GM23338 (cell line): ENCODE measurements at regions not wholly inside any gene's neighbourhood (a gene's known extent, or its start where the extent isn't known, plus 50 kb on each side); places are given as distances from the start of the nearest gene placed in this dataset.
A peak's percentile ranks its signal among the peaks of the same experiment; 100 is the strongest.

Experiments used
- ATAC-seq: fragments of 200-7000 bp; cut with Tn5 transposase; 3 replicates; pipeline ENCODE4 v1.9.1; 2020
- DNase-seq: peaks from one replicate; pipeline ENCODE4 v3.0.0-alpha.2; 2015; ENCODE audit warnings: low spot score
- H2AFZ ChIP-seq: fragments of 200-600 bp; sonication (generic); 2 replicates; pipeline ENCODE4 v1.8.0; 2016; ENCODE audit warnings: antibody characterized with exemption, mild to moderate bottlenecking, moderate library complexity
- H3F3A ChIP-seq: fragments of 200-600 bp; sonication (generic); replicated peaks from 2 replicates; pipeline ENCODE4 v1.8.0; 2017; ENCODE audit warnings: antibody characterized with exemption, mixed run types, low read depth
- H3K27ac ChIP-seq: fragments of 200-600 bp; sonication (generic); 2 replicates; pipeline ENCODE4 v1.6.1; 2016; ENCODE audit warnings: low read depth
- H3K27me3 ChIP-seq: fragments of 200-600 bp; sonication (generic); 2 replicates; pipeline ENCODE4 v1.8.0; 2016; ENCODE audit warnings: mild to moderate bottlenecking, mixed run types, moderate library complexity; ENCODE audit not compliant: insufficient read depth
- H3K36me3 ChIP-seq: fragments of 200-600 bp; sonication (generic); 2 replicates; pipeline ENCODE4 v1.8.0; 2016; ENCODE audit warnings: mild to moderate bottlenecking; ENCODE audit not compliant: insufficient read depth
- H3K4me1 ChIP-seq: fragments of 200-600 bp; sonication (generic); 2 replicates; pipeline ENCODE4 v1.8.0; 2016; ENCODE audit warnings: mild to moderate bottlenecking, moderate library complexity; ENCODE audit not compliant: insufficient read depth
- H3K4me2 ChIP-seq: fragments of 200-600 bp; sonication (generic); 2 replicates; pipeline ENCODE4 v1.7.1; 2017; ENCODE audit warnings: mixed run types
- H3K4me3 ChIP-seq: fragments of 200-600 bp; sonication (generic); 2 replicates; pipeline ENCODE4 v1.6.1; 2016; ENCODE audit warnings: mixed run types
- H3K79me2 ChIP-seq: fragments of 200-600 bp; sonication (generic); replicated peaks from 2 replicates; pipeline ENCODE4 v1.8.0; 2017; ENCODE audit warnings: mild to moderate bottlenecking; ENCODE audit not compliant: insufficient read depth
- H3K9me2 ChIP-seq: fragments of 200-600 bp; sonication (generic); 2 replicates; pipeline ENCODE4 v1.8.0; 2017; ENCODE audit not compliant: insufficient read depth
- H4K20me1 ChIP-seq: fragments of 200-600 bp; sonication (generic); replicated peaks from 2 replicates; pipeline ENCODE4 v1.8.0; 2017; ENCODE audit warnings: mild to moderate bottlenecking; ENCODE audit not compliant: insufficient read depth
- H3K27ac Mint-ChIP-seq: 2 replicates; pipeline ENCODE4 v1.8.0; 2020; ENCODE audit warnings: inconsistent platforms, mild to moderate bottlenecking, moderate library complexity, mixed read lengths
- H3K27me3 Mint-ChIP-seq: 3 replicates; pipeline ENCODE4 v1.8.0; 2022; ENCODE audit warnings: low read depth, mild to moderate bottlenecking, moderate library complexity, mixed read lengths, inconsistent platforms; ENCODE audit not compliant: insufficient read depth, poor library complexity
- H3K36me3 Mint-ChIP-seq: 3 replicates; pipeline ENCODE4 v1.8.0; 2021; ENCODE audit warnings: low read depth, mild to moderate bottlenecking, inconsistent platforms, moderate library complexity, mixed read lengths
- H3K4me1 Mint-ChIP-seq: 3 replicates; pipeline ENCODE4 v1.8.0; 2020; ENCODE audit warnings: mild to moderate bottlenecking, inconsistent platforms, mixed read lengths
- H3K4me3 Mint-ChIP-seq: 3 replicates; pipeline ENCODE4 v1.8.0; 2021; ENCODE audit warnings: moderate library complexity, mild to moderate bottlenecking, inconsistent platforms, mixed read lengths
- H3K9me3 Mint-ChIP-seq: 3 replicates; pipeline ENCODE4 v1.8.0; 2020; ENCODE audit warnings: moderate library complexity, mild to moderate bottlenecking, inconsistent platforms, mixed read lengths
- CREB1 ChIP-seq: fragments of 250-450 bp; sonication (Bioruptor Pico); IDR thresholded peaks from 2 replicates; pipeline ENCODE4 v1.5.0; 2020; ENCODE audit warnings: low read depth, mild to moderate bottlenecking, moderate library complexity
- JUNB ChIP-seq: IDR thresholded peaks from one replicate; pipeline ENCODE4 v1.6.1; 2016; ENCODE audit warnings: antibody characterized with exemption; ENCODE audit not compliant: unreplicated experiment
- ZNF114 ChIP-seq: fragments of 250-450 bp; sonication (Bioruptor Pico); IDR thresholded peaks from 2 replicates; pipeline ENCODE4 v1.5.0; 2020; ENCODE audit warnings: mild to moderate bottlenecking, moderate library complexity
- ZNF462 ChIP-seq: fragments of 250-450 bp; sonication (Bioruptor Pico); IDR thresholded peaks from 2 replicates; pipeline ENCODE4 v1.5.0; 2020; ENCODE audit warnings: mild to moderate bottlenecking, moderate library complexity
- TF ChIP-seq, protein P1 (sequence below), 2 experiments: fragments of 200-600 bp in 1 of 2; sonication (generic) in 1 of 2; conservative IDR thresholded peaks; 2 replicates each; pipeline versions ENCODE4 v1.5.1 to v1.6.1; 2016 to 2017; ENCODE audit warnings: antibody characterized with exemption in 2 of 2, low read depth in 2 of 2, mild to moderate bottlenecking in 2 of 2, moderate library complexity in 1 of 2

- peaks cover 12% of the 10 kb centered on the region; the same call in 1 of the 2 replicates for H3K9me2 ChIP-seq
- Mint-ChIP-seq H3K4me3 (no peak overlapping the region), H3K27ac (peak overlapping the region; percentile 29; the same call in 1 of the 2 replicates), H3K9me3 (no peaks in the 10 kb centered on the region), H3K36me3 (no peaks in the 10 kb centered on the region), H3K4me1 (peaks cover 6% of the 10 kb centered on the region; the same call in 2 of the 3 replicates), H3K27me3 (no peaks in the 10 kb centered on the region)
- no peaks in the 10 kb centered on the region for H3K27me3 ChIP-seq
- no peaks in the 10 kb centered on the region for H4K20me1 ChIP-seq
- no peaks in the 10 kb centered on the region for H3K36me3 ChIP-seq
- TF ChIP-seq ZNF114 (no peak), ZNF462 (CRISPR knock-in tag) (no peak), CREB1 (CRISPR knock-in tag) (no peak), JUNB (no peak)
- TF ChIP-seq, protein P1, sequence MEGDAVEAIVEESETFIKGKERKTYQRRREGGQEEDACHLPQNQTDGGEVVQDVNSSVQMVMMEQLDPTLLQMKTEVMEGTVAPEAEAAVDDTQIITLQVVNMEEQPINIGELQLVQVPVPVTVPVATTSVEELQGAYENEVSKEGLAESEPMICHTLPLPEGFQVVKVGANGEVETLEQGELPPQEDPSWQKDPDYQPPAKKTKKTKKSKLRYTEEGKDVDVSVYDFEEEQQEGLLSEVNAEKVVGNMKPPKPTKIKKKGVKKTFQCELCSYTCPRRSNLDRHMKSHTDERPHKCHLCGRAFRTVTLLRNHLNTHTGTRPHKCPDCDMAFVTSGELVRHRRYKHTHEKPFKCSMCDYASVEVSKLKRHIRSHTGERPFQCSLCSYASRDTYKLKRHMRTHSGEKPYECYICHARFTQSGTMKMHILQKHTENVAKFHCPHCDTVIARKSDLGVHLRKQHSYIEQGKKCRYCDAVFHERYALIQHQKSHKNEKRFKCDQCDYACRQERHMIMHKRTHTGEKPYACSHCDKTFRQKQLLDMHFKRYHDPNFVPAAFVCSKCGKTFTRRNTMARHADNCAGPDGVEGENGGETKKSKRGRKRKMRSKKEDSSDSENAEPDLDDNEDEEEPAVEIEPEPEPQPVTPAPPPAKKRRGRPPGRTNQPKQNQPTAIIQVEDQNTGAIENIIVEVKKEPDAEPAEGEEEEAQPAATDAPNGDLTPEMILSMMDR (conservative IDR thresholded peaks at IDR 0.05; ENCODE audit: low read depth in 2 of 2): no peak
- DNase-seq (peak; percentile 9), ATAC-seq (peak; percentile 70)
- peak overlapping the region; percentile 8; the same call in 1 of the 2 replicates for H2AFZ ChIP-seq
- H3K4me2 ChIP-seq: no peak overlapping the region
- no peaks in the 10 kb centered on the region; the same call in 1 of the 2 replicates for H3K4me1 ChIP-seq
- no peaks in the 10 kb centered on the region for H3K79me2 ChIP-seq
- H3K27ac ChIP-seq: no peak overlapping the region
- no peak overlapping the region for H3K4me3 ChIP-seq
- no peaks in the 10 kb centered on the region for H3F3A ChIP-seq
These were observed 280.6 kb upstream of the CLEC14A start for GRCh38 chr14:38536376-38537038.
